Cardiac muscle cell (in vitro differentiated cells and primary cell): ENCODE measurements at regions not wholly inside any gene's neighbourhood (a gene's known extent, or its start where the extent isn't known, plus 50 kb on each side); places are given as distances from the start of the nearest gene placed in this dataset.

ENCODE experiments used
- DNase-seq, 2 donors: peaks; one replicate each; pipeline versions ENCODE4 v3.0.0 to v3.0.0-alpha.2; 2010 to 2017; ENCODE audit warnings: low read depth in 1 of 2, low spot score in 1 of 2
- H3K27ac ChIP-seq: fragments of 200-600 bp; sonication (generic); 2 replicates; pipeline ENCODE4 v1.5.1; 2016
- H3K27me3 ChIP-seq: fragments of 200-600 bp; sonication (generic); 2 replicates; pipeline ENCODE4 v1.6.0; 2016; ENCODE audit warnings: control low read depth
- H3K36me3 ChIP-seq: fragments of 200-600 bp; sonication (generic); 2 replicates; pipeline ENCODE4 v1.5.1; 2016; ENCODE audit warnings: control low read depth
- H3K4me1 ChIP-seq: fragments of 200-600 bp; sonication (generic); 2 replicates; pipeline ENCODE4 v1.8.1; 2017; ENCODE audit warnings: low read depth, mild to moderate bottlenecking, mixed run types
- H3K4me3 ChIP-seq: fragments of 200-600 bp; sonication (generic); 2 replicates; pipeline ENCODE4 v1.5.1; 2016; ENCODE audit warnings: mild to moderate bottlenecking
- H3K9me3 ChIP-seq: fragments of 200-600 bp; sonication (generic); 2 replicates; pipeline ENCODE4 v1.5.1; 2017; ENCODE audit warnings: low read depth, mild to moderate bottlenecking, control low read depth
- TF ChIP-seq, protein P1 (sequence below): IDR thresholded peaks from 2 replicates; pipeline ENCODE4 v1.5.1; 2012; ENCODE audit warnings: low read depth, mild to moderate bottlenecking, low read length

DNA sequence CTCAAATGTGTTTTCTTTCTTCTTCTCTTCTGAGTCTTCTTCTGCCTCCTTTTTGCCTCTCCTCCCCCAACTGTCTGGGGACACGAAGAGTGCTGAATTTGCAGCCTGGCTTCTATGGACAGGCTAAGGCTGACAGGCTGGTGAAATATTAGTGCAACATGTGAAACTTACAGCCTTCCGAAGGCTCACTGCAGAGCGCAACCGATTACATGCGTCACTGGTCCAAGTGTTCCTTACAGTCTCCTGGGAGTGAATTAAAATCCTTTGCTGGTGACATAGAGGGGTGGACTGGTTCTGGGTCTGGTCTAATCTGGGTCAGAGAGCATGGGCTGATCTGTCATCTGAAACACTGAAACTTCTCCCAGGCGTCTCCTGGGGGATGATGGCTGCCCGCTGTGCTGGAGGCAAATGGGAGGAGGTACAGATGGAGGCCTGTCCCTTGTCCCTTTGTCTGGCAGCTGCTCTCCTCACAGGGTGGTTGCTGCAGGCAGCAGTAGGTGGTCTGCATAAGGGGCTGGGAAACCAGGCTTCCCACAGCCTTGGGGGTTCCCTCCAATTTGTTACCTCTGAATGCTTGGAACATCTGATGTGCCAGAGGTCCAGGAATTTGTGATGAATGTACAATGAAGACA is 143.8 kb upstream of the BMPER start:
- TF ChIP-seq, protein P1, sequence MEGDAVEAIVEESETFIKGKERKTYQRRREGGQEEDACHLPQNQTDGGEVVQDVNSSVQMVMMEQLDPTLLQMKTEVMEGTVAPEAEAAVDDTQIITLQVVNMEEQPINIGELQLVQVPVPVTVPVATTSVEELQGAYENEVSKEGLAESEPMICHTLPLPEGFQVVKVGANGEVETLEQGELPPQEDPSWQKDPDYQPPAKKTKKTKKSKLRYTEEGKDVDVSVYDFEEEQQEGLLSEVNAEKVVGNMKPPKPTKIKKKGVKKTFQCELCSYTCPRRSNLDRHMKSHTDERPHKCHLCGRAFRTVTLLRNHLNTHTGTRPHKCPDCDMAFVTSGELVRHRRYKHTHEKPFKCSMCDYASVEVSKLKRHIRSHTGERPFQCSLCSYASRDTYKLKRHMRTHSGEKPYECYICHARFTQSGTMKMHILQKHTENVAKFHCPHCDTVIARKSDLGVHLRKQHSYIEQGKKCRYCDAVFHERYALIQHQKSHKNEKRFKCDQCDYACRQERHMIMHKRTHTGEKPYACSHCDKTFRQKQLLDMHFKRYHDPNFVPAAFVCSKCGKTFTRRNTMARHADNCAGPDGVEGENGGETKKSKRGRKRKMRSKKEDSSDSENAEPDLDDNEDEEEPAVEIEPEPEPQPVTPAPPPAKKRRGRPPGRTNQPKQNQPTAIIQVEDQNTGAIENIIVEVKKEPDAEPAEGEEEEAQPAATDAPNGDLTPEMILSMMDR, result no peak
- Histone ChIP-seq H3K4me3 (no peak overlapping the region), H3K27ac (no peak overlapping the region), H3K27me3 (no peaks in the 10 kb centered on the region), H3K36me3 (no peaks in the 10 kb centered on the region), H3K9me3 (no peaks in the 10 kb centered on the region), H3K4me1 (peaks cover 20% of the 10 kb centered on the region)
- no peak for DNase-seq

DNA sequence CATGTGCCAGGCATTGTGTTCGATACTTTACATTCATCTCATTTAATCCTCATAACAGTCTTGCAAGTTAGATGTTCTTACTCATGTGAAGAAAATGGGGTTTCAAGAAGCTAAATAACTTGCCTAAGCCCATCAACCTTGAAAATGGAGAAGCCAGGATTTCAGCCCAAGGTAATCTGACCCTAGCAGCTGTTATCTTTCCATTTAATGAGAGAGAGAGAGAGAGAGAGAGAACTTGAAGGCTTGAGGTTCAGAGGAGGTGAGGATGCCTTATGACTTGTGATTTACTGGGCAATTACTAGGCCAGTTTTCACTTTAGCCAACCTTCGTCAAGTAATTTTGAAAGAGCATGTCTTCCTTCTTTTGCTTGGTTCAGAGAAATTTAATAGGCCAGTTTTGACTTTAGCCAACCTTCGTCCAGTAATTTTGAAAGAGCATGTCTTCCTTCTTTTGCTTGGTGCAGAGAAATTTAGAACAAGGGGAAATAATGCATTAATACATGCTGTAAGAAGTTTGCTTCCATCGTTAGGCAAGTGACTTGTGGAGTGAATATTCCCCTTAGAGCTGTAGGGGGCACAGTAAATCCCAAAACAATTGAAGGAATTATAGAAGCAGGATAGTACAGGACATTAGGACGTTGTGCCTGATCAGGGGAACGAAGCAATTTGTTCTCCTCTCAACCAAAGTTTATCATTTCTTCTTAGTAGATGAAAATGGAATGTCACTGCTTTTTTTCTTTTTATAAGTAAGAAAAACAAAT is 143.0 kb upstream of the BMPER start:
- Histone ChIP-seq H3K27ac (no peak overlapping the region), H3K36me3 (no peaks in the 10 kb centered on the region), H3K4me1 (peaks cover 20% of the 10 kb centered on the region), H3K27me3 (no peaks in the 10 kb centered on the region), H3K9me3 (no peaks in the 10 kb centered on the region), H3K4me3 (no peak overlapping the region)
- TF ChIP-seq, protein P1, result no peak
- DNase-seq, result no peak

DNA sequence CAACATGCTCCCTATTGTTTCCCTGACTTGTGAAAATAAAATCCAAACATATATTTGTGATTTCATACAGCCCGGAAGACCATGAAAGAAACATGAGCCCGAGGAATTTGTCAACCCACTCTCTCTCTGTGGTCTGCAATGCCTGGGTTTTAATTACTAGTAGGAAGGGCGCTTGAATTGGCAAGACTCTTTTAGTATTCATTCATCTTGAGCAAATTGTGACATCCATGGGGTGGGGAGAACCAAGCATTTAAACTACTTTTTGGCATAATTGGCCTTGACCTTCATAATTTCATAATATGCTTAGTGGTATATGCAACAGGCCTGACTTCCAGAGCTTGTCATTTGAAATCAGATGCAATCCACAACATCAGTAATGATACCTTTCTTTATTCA is 142.4 kb upstream of the BMPER start:
- no peaks in the 10 kb centered on the region for H3K27me3 ChIP-seq
- TF ChIP-seq, protein P1, result no peak
- H3K36me3 ChIP-seq, result no peaks in the 10 kb centered on the region
- DNase-seq, result peak in 1 of 2 donors; percentile 44
- H3K4me1 ChIP-seq, result peaks cover 20% of the 10 kb centered on the region
- H3K9me3 ChIP-seq, result no peaks in the 10 kb centered on the region
- H3K27ac ChIP-seq, result no peak overlapping the region
- no peak overlapping the region for H3K4me3 ChIP-seq

DNA sequence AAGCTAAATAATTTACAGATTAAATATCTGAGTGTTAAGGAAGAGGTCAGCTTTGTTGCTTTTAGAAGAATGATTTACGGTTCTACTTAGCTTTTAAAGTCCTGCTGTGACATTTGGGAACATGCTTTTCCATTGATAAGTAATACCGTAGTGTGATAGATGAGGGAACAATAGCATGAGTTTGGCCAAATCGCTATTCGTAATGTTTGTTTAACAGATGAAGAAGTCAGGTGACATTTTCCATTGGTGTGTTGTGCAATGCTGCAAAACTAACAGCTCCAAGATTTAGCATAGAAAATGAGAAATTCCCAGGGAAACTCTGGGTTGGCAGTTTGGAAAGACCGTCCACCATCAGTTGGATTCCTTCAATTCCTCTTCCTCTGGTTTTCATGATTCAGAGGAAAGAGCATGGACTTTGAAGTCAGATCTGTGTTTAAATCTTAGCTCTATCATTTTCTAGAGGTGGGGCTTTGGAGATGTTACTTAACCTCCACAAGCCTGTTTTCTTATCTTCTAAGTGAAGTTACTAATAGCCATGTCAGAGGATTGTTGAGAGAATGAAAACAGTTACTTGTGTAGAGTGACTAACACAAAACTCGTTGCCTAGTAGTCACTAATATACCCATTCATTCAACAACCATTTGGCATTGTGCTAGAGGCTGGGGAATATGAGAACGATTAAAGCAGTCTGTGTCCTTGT is 140.4 kb upstream of the BMPER start:
- H3K4me3 ChIP-seq, result no peak overlapping the region
- peak; percentile 20 to 93 for DNase-seq
- no peaks in the 10 kb centered on the region for H3K27me3 ChIP-seq
- H3K36me3 ChIP-seq, result no peaks in the 10 kb centered on the region
- TF ChIP-seq, protein P1, result no peak
- H3K4me1 ChIP-seq, result peaks cover 20% of the 10 kb centered on the region
- peak overlapping the region; percentile 51 for H3K27ac ChIP-seq
- H3K9me3 ChIP-seq, result no peaks in the 10 kb centered on the region

DNA sequence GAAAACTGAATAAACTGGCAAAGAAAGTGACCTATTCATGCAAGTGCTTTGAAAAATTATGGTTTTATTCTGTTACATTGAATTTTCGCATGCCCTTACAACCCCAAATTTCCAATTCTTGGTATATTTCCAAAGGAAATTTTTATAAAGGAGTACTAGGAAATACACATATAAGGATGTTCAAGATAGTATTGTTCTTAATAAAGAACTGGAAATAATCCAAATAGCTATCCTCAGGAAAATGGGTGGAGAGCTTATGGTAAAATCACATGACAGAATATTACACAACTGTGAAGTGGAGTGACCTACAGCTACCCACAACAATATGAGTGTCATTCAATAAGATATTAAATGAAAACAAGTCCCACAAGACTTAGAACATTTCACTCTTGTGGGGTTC is 138.9 kb upstream of the BMPER start:
- Histone ChIP-seq H3K9me3 (no peaks in the 10 kb centered on the region), H3K27ac (no peak overlapping the region), H3K36me3 (no peaks in the 10 kb centered on the region), H3K4me3 (no peak overlapping the region), H3K4me1 (peaks cover 20% of the 10 kb centered on the region), H3K27me3 (no peaks in the 10 kb centered on the region)
- TF ChIP-seq, protein P1, result no peak
- peak in 1 of 2 donors; percentile 79 for DNase-seq
